HepG2 (cell line): ENCODE measurements at regions not wholly inside any gene's neighbourhood (a gene's known extent, or its start where the extent isn't known, plus 50 kb on each side); places are given as distances from the start of the nearest gene placed in this dataset.

Experiments
- ATAC-seq: fragments of 200-7000 bp; cut with Tn5 transposase; 3 replicates; pipeline ENCODE4 v1.9.1; 2020; ENCODE audit warnings: mild to moderate bottlenecking, moderate library complexity
- BruUV-seq: library from RNA; stranded (reverse); fragments of 400-500 nt; replicated peaks from 2 replicates; lab custom pipeline; 2021; lab: Mats Ljungman, UMichigan
- CTCF ChIA-PET: fragments of 300-600 bp; formaldehyde crosslinking; extraction: SDS; loops from one replicate; lab custom pipeline; 2021; ENCODE audit warnings: low total read pairs, inconsistent platforms, low intra/inter-chr PET ratio; lab: Yijun Ruan, JAX
- POLR2A ChIA-PET: fragments of 350-600 bp; sonication (Branson Sonifier 250); formaldehyde crosslinking; loops from one replicate; lab custom pipeline; 2020; ENCODE audit warnings: antibody characterized with exemption, inconsistent platforms; lab: Yijun Ruan, JAX
- DNase-seq: peaks from one replicate; pipeline ENCODE4 v3.0.0-alpha.2; 2015; ENCODE audit warnings: low spot score
- FAIRE-seq: peaks from 3 replicates; lab custom pipeline; 2011; peaks lifted over from hg19 to GRCh38; lab: Jason Lieb, UNC
- H2AFZ ChIP-seq: one replicate; pipeline ENCODE4 v1.6.1; 2011; ENCODE audit warnings: low read length, inconsistent platforms
- H3K27ac ChIP-seq: fragments of 300-600 bp; 3 replicates; pipeline ENCODE4 v1.8.0; 2011; ENCODE audit warnings: mixed run types, mild to moderate bottlenecking, mixed read lengths, low read length, inconsistent platforms; ENCODE audit not compliant: insufficient read depth; ENCODE audit errors: extremely low read length
- H3K27me3 ChIP-seq, 2 experiments: fragments of 200-600 bp in 1 of 2; 2 replicates in 1 of 2; 3 replicates in 1 of 2; pipeline versions ENCODE4 v1.6.0 to v1.8.0; 2011; ENCODE audit warnings: low read length in 2 of 2, mild to moderate bottlenecking in 2 of 2, moderate library complexity in 2 of 2, inconsistent platforms in 1 of 2; ENCODE audit not compliant: insufficient read depth in 2 of 2, control insufficient read depth in 1 of 2
- H3K36me3 ChIP-seq, 2 experiments: fragments of 200-600 bp in 1 of 2; replicated peaks in 1 of 2; 2 replicates in 1 of 2; 3 replicates in 1 of 2; pipeline versions ENCODE4 v1.5.1 to v1.8.0; 2011; ENCODE audit warnings: low read length in 2 of 2, inconsistent platforms in 1 of 2; ENCODE audit not compliant: insufficient read depth in 2 of 2, control insufficient read depth in 1 of 2
- H3K4me1 ChIP-seq: 2 replicates; pipeline ENCODE4 v1.5.1; 2012; ENCODE audit warnings: low read length, inconsistent platforms; ENCODE audit not compliant: insufficient read depth
- H3K4me2 ChIP-seq: 2 replicates; pipeline ENCODE4 v1.6.0; 2011; ENCODE audit warnings: low read depth, low read length, inconsistent platforms
- H3K4me3 ChIP-seq, 3 experiments: fragments of 200-600 bp in 1 of 3; sonication (generic), shearing (Covaris generic) in 1 of 3; replicated peaks in 1 of 3; 2 replicates each; pipeline ENCODE4 v1.5.1; 2011 to 2016; ENCODE audit warnings: low read length in 3 of 3, inconsistent platforms in 2 of 3, low read depth in 2 of 3, mild to moderate bottlenecking in 2 of 3, control low read depth in 1 of 3, mixed read lengths in 1 of 3; ENCODE audit not compliant: insufficient read depth in 1 of 3
- H3K79me2 ChIP-seq: one replicate; pipeline ENCODE4 v1.6.1; 2011; ENCODE audit warnings: low read length, inconsistent platforms; ENCODE audit not compliant: insufficient read depth
- H3K9ac ChIP-seq: 2 replicates; pipeline ENCODE4 v1.6.0; 2011; ENCODE audit warnings: mild to moderate bottlenecking, low read depth, low read length, inconsistent platforms; ENCODE audit not compliant: insufficient read depth
- H3K9me3 ChIP-seq: 2 replicates; pipeline ENCODE4 v1.5.1; 2012; ENCODE audit warnings: mild to moderate bottlenecking, low read length
- H4K20me1 ChIP-seq: 2 replicates; pipeline ENCODE4 v1.6.0; 2011; ENCODE audit warnings: inconsistent platforms, mild to moderate bottlenecking, low read length, moderate library complexity; ENCODE audit not compliant: insufficient read depth
- AKAP8 ChIP-seq: sonication (generic); formaldehyde crosslinking; IDR thresholded peaks from 2 replicates; pipeline ENCODE4 v1.5.1; 2020; ENCODE audit warnings: mild to moderate bottlenecking, missing genetic modification reagents
- ASH2L ChIP-seq: fragments of 300-600, 200-600 bp; sonication (generic); IDR thresholded peaks from 2 replicates; pipeline ENCODE4 v1.7.0; 2017; ENCODE audit warnings: low read depth, mild to moderate bottlenecking, moderate library complexity, mixed read lengths, low read length; ENCODE audit not compliant: insufficient read length
- DMAP1 ChIP-seq: IDR thresholded peaks from 2 replicates; pipeline ENCODE4 v1.6.1; 2016
- FOXO1 ChIP-seq: sonication (generic); formaldehyde crosslinking; IDR thresholded peaks from 2 replicates; pipeline ENCODE4 v1.4.0; 2020; ENCODE audit warnings: missing genetic modification reagents
- GTF3A ChIP-seq: sonication (generic); formaldehyde crosslinking; conservative IDR thresholded peaks from 2 replicates; pipeline ENCODE4 v1.4.0; 2020; ENCODE audit warnings: mild to moderate bottlenecking, missing genetic modification reagents
- JUN ChIP-seq: sonication (generic); formaldehyde crosslinking; IDR thresholded peaks from 2 replicates; pipeline ENCODE4 v1.4.0; 2020; ENCODE audit warnings: mild to moderate bottlenecking, missing genetic modification reagents
- KAT8 ChIP-seq: IDR thresholded peaks from 2 replicates; pipeline ENCODE4 v1.6.1; 2016; ENCODE audit warnings: missing genetic modification reagents, missing compliant biosample characterization
- KDM6A ChIP-seq: IDR thresholded peaks from 2 replicates; pipeline ENCODE4 v1.6.1; 2016; ENCODE audit warnings: low read depth
- KLF16 ChIP-seq, 2 experiments: sonication (generic) in 1 of 2; formaldehyde crosslinking in 1 of 2; IDR thresholded peaks; 2 replicates each; pipeline versions ENCODE4 v1.6.1 to v1.8.0; 2016 to 2023; ENCODE audit warnings: missing genetic modification reagents in 2 of 2, missing compliant biosample characterization in 1 of 2
- LCORL ChIP-seq, 2 experiments: fragments of 450-650 bp in 1 of 2; sonication (generic) in 1 of 2; formaldehyde crosslinking in 1 of 2; IDR thresholded peaks; 2 replicates each; pipeline versions ENCODE4 v1.5.0 to v1.6.1; 2017 to 2020; ENCODE audit warnings: antibody characterized with exemption in 1 of 2, missing genetic modification reagents in 1 of 2
- MEIS1 ChIP-seq: sonication (generic); formaldehyde crosslinking; IDR thresholded peaks from 2 replicates; pipeline ENCODE4 v1.9.0; 2021; ENCODE audit warnings: mild to moderate bottlenecking, missing genetic modification reagents, moderate library complexity, borderline replicate concordance
- MIXL1 ChIP-seq: IDR thresholded peaks from 2 replicates; pipeline ENCODE4 v1.6.1; 2016
- NONO ChIP-seq, 2 experiments: fragments of 450-650 bp in 1 of 2; sonication (generic) in 1 of 2; formaldehyde crosslinking in 1 of 2; IDR thresholded peaks in 1 of 2; conservative IDR thresholded peaks in 1 of 2; 2 replicates each; pipeline versions ENCODE4 v1.6.1 to v1.8.0; 2017 to 2022; ENCODE audit warnings: mild to moderate bottlenecking in 1 of 2, missing genetic modification reagents in 1 of 2, moderate library complexity in 1 of 2
- RFX3 ChIP-seq: IDR thresholded peaks from 2 replicates; pipeline ENCODE4 v1.6.1; 2016; ENCODE audit warnings: missing biosample characterization, missing genetic modification reagents
- TGIF2 ChIP-seq: IDR thresholded peaks from 2 replicates; pipeline ENCODE4 v1.6.1; 2016; ENCODE audit warnings: control low read depth, missing compliant biosample characterization
- ZBTB43 ChIP-seq: sonication (generic); formaldehyde crosslinking; conservative IDR thresholded peaks from 2 replicates; pipeline ENCODE4 v1.4.0; 2020; ENCODE audit warnings: missing genetic modification reagents
- ZNF317 ChIP-seq: sonication (generic); formaldehyde crosslinking; IDR thresholded peaks from 2 replicates; pipeline ENCODE4 v1.5.0; 2020; ENCODE audit warnings: mild to moderate bottlenecking, missing genetic modification reagents
- ZNF343 ChIP-seq: sonication (generic); formaldehyde crosslinking; IDR thresholded peaks from 2 replicates; pipeline ENCODE4 v1.4.0; 2020; ENCODE audit warnings: mild to moderate bottlenecking, missing genetic modification reagents
- ZNF362 ChIP-seq: sonication (generic); formaldehyde crosslinking; IDR thresholded peaks from 2 replicates; pipeline ENCODE4 v1.4.0; 2020; ENCODE audit warnings: missing genetic modification reagents, mild to moderate bottlenecking, borderline replicate concordance
- ZNF383 ChIP-seq: sonication (generic); formaldehyde crosslinking; IDR thresholded peaks from 2 replicates; pipeline ENCODE4 v1.4.0; 2020; ENCODE audit warnings: missing genetic modification reagents, mild to moderate bottlenecking, borderline replicate concordance
- ZNF83 ChIP-seq: sonication (generic); formaldehyde crosslinking; IDR thresholded peaks from 2 replicates; pipeline ENCODE4 v1.4.0; 2020; ENCODE audit warnings: missing genetic modification reagents, mild to moderate bottlenecking, borderline replicate concordance
- ZNF878 ChIP-seq: sonication (generic); formaldehyde crosslinking; IDR thresholded peaks from 2 replicates; pipeline ENCODE4 v1.8.1; 2023; ENCODE audit warnings: mild to moderate bottlenecking, missing genetic modification reagents, moderate library complexity
- WGBS: methylation state at CpG from one replicate; pipeline ENCODE4 v1.1.6; 2017; ENCODE audit warnings: low lambda C conversion rate; 5-methylcytosine and 5-hydroxymethylcytosine counted together
- in situ Hi-C: cut with HindIII; loops from 2 replicates; pipeline ENCODE4 v1.10.0; 2017; ENCODE audit warnings: low pct_unique_long_range_greater_than_20kb; ENCODE audit not compliant: extremely low pct_ligation_motif_present
- intact Hi-C: fragments of 100-400 bp; cut with micrococcal nuclease; formaldehyde crosslinking; loops from one replicate; pipeline ENCODE4 v1.10.0; 2022; ENCODE audit not compliant: unreplicated experiment

GRCh38 chr20:53773792-53774401 lies 180.3 kb upstream of the ZNF217 start:
- DNase-seq: peak; percentile 66
- Histone ChIP-seq H3K4me3 (no peak overlapping the region), H3K27ac (peak overlapping the region; percentile 56), H3K9ac (peak overlapping the region; percentile 6; the same call in 1 of the 2 replicates), H3K4me1 (peaks cover 76% of the 10 kb centered on the region), H3K9me3 (no peaks in the 10 kb centered on the region), H3K79me2 (no peaks in the 10 kb centered on the region), H3K36me3 (no peaks in the 10 kb centered on the region), H2AFZ (no peak overlapping the region), H3K4me2 (peak overlapping the region; percentile 29), H4K20me1 (no peaks in the 10 kb centered on the region), H3K27me3 (no peaks in the 10 kb centered on the region)
- ChIA-PET CTCF (no interaction called here), POLR2A (interaction anchor here (0.6 to 4.7 kb wide), 14 partner anchors 9 to 194 kb away, joined by 3 to 40 read pairs (median 5); partner anchors contain the start of gene ZNF217)
- WGBS: 0% methylated on average over 1 of the region's 1 CpG
- ATAC-seq: peak; percentile 51
- FAIRE-seq: no peak
- in situ Hi-C loops: no loop called here
- intact Hi-C loops: loop anchor here (1.0 kb wide), 1 partner anchor 10 kb away; no protein-coding TSS in a partner anchor
- no TSS peak for BruUV-seq
- TF ChIP-seq LCORL (IDR thresholded peaks at IDR 0.05) (0 out of 2 replicates have a peak, but pooled peaks have one; percentile 11), LCORL (CRISPR knock-in tag; IDR thresholded peaks at IDR 0.05) (no peak), DMAP1 (CRISPR knock-in tag) (0 out of 2 replicates have a peak, but pooled peaks have one; percentile 2), ZNF362 (peak; percentile 83), TGIF2 (CRISPR knock-in tag) (peak; percentile 37; the same call in 1 of the 2 replicates), FOXO1 (CRISPR knock-in tag) (no peak), KAT8 (CRISPR knock-in tag) (no peak), ZNF317 (CRISPR knock-in tag) (no peak), KDM6A (CRISPR knock-in tag) (no peak; the same call in 1 of the 2 replicates), ZNF383 (CRISPR knock-in tag) (peak; percentile 83; the same call in 1 of the 2 replicates), MIXL1 (CRISPR knock-in tag) (peak; percentile 6; the same call in 1 of the 2 replicates), GTF3A (CRISPR knock-in tag) (0 out of 2 replicates have a peak, but pooled peaks have one; percentile 50), MEIS1 (CRISPR knock-in tag) (0 out of 2 replicates have a peak, but pooled peaks have one; percentile 24), KLF16 (CRISPR knock-in tag; IDR thresholded peaks at IDR 0.05) (0 out of 4 replicates have a peak, but pooled peaks of 1 of the 2 experiments have one; percentile 30), ASH2L (peak; percentile 8), AKAP8 (no peak), JUN (0 out of 2 replicates have a peak, but pooled peaks have one; percentile 15), NONO (IDR thresholded peaks at IDR 0.05) (no peak), NONO (CRISPR knock-in tag; conservative IDR thresholded peaks at IDR 0.05) (no peak), ZBTB43 (CRISPR knock-in tag) (peak; percentile 76; the same call in 1 of the 2 replicates), ZNF83 (CRISPR knock-in tag) (no peak), ZNF878 (0 out of 2 replicates have a peak, but pooled peaks have one; percentile 37), RFX3 (CRISPR knock-in tag) (peak; percentile 41; the same call in 1 of the 2 replicates), ZNF343 (peak; percentile 77)
